GM19025 (cell line): ENCODE measurements at regions not wholly inside any gene's neighbourhood (a gene's known extent, or its start where the extent isn't known, plus 50 kb on each side); places are given as distances from the start of the nearest gene placed in this dataset.

ENCODE experiments used
- ATAC-seq: cut with Tn5 transposase; IDR thresholded peaks from one replicate; pipeline ENCODE4 v1.9.1; 2021; ENCODE audit warnings: mild to moderate bottlenecking, low read depth, moderate library complexity; ENCODE audit not compliant: unreplicated experiment

GRCh38 chr3:25362118-25362517 lies 65.9 kb upstream of the RARB start:
- no peak for ATAC-seq

- ATAC-seq: no peak
These were observed 62.4 kb upstream of the RARB start for GRCh38 chr3:25365636-25366035.

- ATAC-seq: no peak
These were observed 61.0 kb upstream of the RARB start for GRCh38 chr3:25367025-25367424.

GRCh38 chr3:25372167-25372566 lies 55.9 kb upstream of the RARB start:
- no peak for ATAC-seq

GRCh38 chr3:25376340-25376739 lies 51.7 kb upstream of the RARB start:
- no peak for ATAC-seq

GRCh38 chr3:25377042-25377441 lies 51.0 kb upstream of the RARB start:
- ATAC-seq: no peak
